CD14-positive monocyte (primary cell): ENCODE measurements at regions not wholly inside any gene's neighbourhood (a gene's known extent, or its start where the extent isn't known, plus 50 kb on each side); places are given as distances from the start of the nearest gene placed in this dataset.

Source experiments
- DNase-seq, 3 donors: peaks; one replicate each; pipeline ENCODE4 v3.0.0-alpha.2; 2011 to 2022
- H2AFZ ChIP-seq: 2 replicates; pipeline ENCODE4 v1.6.0; 2012; ENCODE audit warnings: mild to moderate bottlenecking, low read depth, low read length, inconsistent platforms; ENCODE audit not compliant: insufficient read depth, poor library complexity, severe bottlenecking
- H3K27ac ChIP-seq, 2 donors: 1 replicate in 1 of 2; 2 replicates in 1 of 2; pipeline ENCODE4 v1.5.1; 2012 to 2013; ENCODE audit warnings: low read length in 2 of 2, control low read depth in 1 of 2, inconsistent platforms in 1 of 2, low read depth in 1 of 2, mild to moderate bottlenecking in 1 of 2
- H3K27me3 ChIP-seq, 2 donors: one replicate each; pipeline versions ENCODE4 v1.6.0 to v1.6.1; 2011 to 2013; ENCODE audit warnings: low read length in 2 of 2; ENCODE audit not compliant: control insufficient read depth in 2 of 2, insufficient read depth in 2 of 2
- H3K36me3 ChIP-seq, 2 donors: replicated peaks in 1 of 2; 1 replicate in 1 of 2; 2 replicates in 1 of 2; pipeline versions ENCODE4 v1.5.1 to v1.6.1; 2012 to 2013; ENCODE audit warnings: low read length in 2 of 2, control low read depth in 1 of 2, inconsistent platforms in 1 of 2, mild to moderate bottlenecking in 1 of 2; ENCODE audit not compliant: insufficient read depth in 2 of 2, control insufficient read depth in 1 of 2
- H3K4me1 ChIP-seq, 2 donors: 1 replicate in 1 of 2; 2 replicates in 1 of 2; pipeline versions ENCODE4 v1.5.1 to v1.6.1; 2012 to 2013; ENCODE audit warnings: low read length in 2 of 2, control low read depth in 1 of 2, inconsistent platforms in 1 of 2, mild to moderate bottlenecking in 1 of 2, moderate library complexity in 1 of 2; ENCODE audit not compliant: insufficient read depth in 2 of 2, control insufficient read depth in 1 of 2
- H3K4me2 ChIP-seq: replicated peaks from 2 replicates; pipeline ENCODE3; 2012; ENCODE audit warnings: low read length, moderate library complexity, mild to moderate bottlenecking; ENCODE audit not compliant: poor library complexity, severe bottlenecking; ENCODE audit errors: extremely low read depth
- H3K4me3 ChIP-seq, 3 experiments: fragments of 200-600 bp in 1 of 3; sonication (generic) in 1 of 3; replicated peaks in 1 of 3; 1 replicate in 2 of 3; 2 replicates in 1 of 3; pipeline ENCODE4 v1.5.1; 2011 to 2013; ENCODE audit warnings: low read length in 3 of 3, mild to moderate bottlenecking in 3 of 3, control low read depth in 2 of 3, low read depth in 2 of 3, inconsistent platforms in 1 of 3, moderate library complexity in 1 of 3
- H3K79me2 ChIP-seq: 2 replicates; pipeline ENCODE4 v1.6.0; 2012; ENCODE audit warnings: mild to moderate bottlenecking, control low read depth, inconsistent platforms, low read length, moderate library complexity; ENCODE audit not compliant: insufficient read depth
- H3K9ac ChIP-seq: 2 replicates; pipeline ENCODE4 v1.6.0; 2017; ENCODE audit warnings: low read length, mild to moderate bottlenecking; ENCODE audit not compliant: insufficient read depth, poor library complexity, severe bottlenecking
- H3K9me3 ChIP-seq, 2 donors: replicated peaks in 1 of 2; 1 replicate in 1 of 2; 2 replicates in 1 of 2; pipeline versions ENCODE4 v1.5.1 to v1.6.1; 2012 to 2013; ENCODE audit warnings: low read length in 2 of 2, control low read depth in 1 of 2; ENCODE audit not compliant: control insufficient read depth in 1 of 2, insufficient read depth in 1 of 2
- H4K20me1 ChIP-seq: 2 replicates; pipeline ENCODE4 v1.6.0; 2012; ENCODE audit warnings: mild to moderate bottlenecking, low read length, control low read depth, moderate library complexity; ENCODE audit not compliant: insufficient read depth
- H3K27ac Mint-ChIP-seq, 7 donors: one replicate each; pipeline ENCODE4 v1.8.0; 2020; ENCODE audit warnings: mild to moderate bottlenecking in 7 of 7, mixed read lengths in 7 of 7, moderate library complexity in 6 of 7, inconsistent platforms in 2 of 7
- H3K27me3 Mint-ChIP-seq, 3 donors: one replicate each; pipeline ENCODE4 v1.8.0; 2021 to 2022; ENCODE audit warnings: low read depth in 3 of 3, mild to moderate bottlenecking in 3 of 3, mixed read lengths in 3 of 3, moderate library complexity in 3 of 3, inconsistent platforms in 1 of 3
- H3K36me3 Mint-ChIP-seq, 2 donors: one replicate each; pipeline ENCODE4 v1.8.0; 2020; ENCODE audit warnings: mixed read lengths in 2 of 2, inconsistent platforms in 1 of 2, mild to moderate bottlenecking in 1 of 2
- H3K4me1 Mint-ChIP-seq: one replicate; pipeline ENCODE4 v1.8.0; 2020; ENCODE audit warnings: mild to moderate bottlenecking, mixed read lengths
- H3K4me3 Mint-ChIP-seq, 2 donors: one replicate each; pipeline ENCODE4 v1.8.0; 2020; ENCODE audit warnings: mild to moderate bottlenecking in 2 of 2, mixed read lengths in 2 of 2, moderate library complexity in 1 of 2
- H3K9me3 Mint-ChIP-seq, 7 donors: one replicate each; pipeline ENCODE4 v1.8.0; 2020 to 2022; ENCODE audit warnings: mixed read lengths in 7 of 7, mild to moderate bottlenecking in 6 of 7, moderate library complexity in 6 of 7, inconsistent platforms in 2 of 7
- CTCF ChIP-seq: fragments of 200-600 bp; IDR thresholded peaks from one replicate; pipeline ENCODE4 v1.8.0; 2022; ENCODE audit warnings: antibody characterized with exemption, mild to moderate bottlenecking
- WGBS: methylation state at CpG from one replicate; pipeline ENCODE4 v1.1.5; 2013; ENCODE audit warnings: missing lambda C conversion rate; ENCODE audit not compliant: insufficient coverage; 5-methylcytosine and 5-hydroxymethylcytosine counted together
- intact Hi-C, 2 donors: fragments of 100-400 bp; cut with micrococcal nuclease; formaldehyde crosslinking; loops; one replicate each; pipeline versions ENCODE4 v1.15.0 to v1.15.1; 2023

- Mint-ChIP-seq H3K4me1 (peaks cover 5% of the 10 kb centered on the region), H3K4me3 (no peak overlapping the region), H3K9me3 (peaks cover 0 to 2% (median 0%) of the 10 kb centered on the region in 7 donors), H3K36me3 (no peaks in the 10 kb centered on the region), H3K27me3 (peaks cover 0 to 2% (median 0%) of the 10 kb centered on the region in 3 donors), H3K27ac (peak overlapping the region in 1 of 7 donors; percentile 21)
- Histone ChIP-seq H3K4me1 (no peaks in the 10 kb centered on the region), H3K27ac (no peak overlapping the region), H3K36me3 (no peaks in the 10 kb centered on the region), H3K79me2 (no peaks in the 10 kb centered on the region), H4K20me1 (no peaks in the 10 kb centered on the region), H3K9ac (no peak overlapping the region), H3K4me2 (no peak overlapping the region), H3K27me3 (no peaks in the 10 kb centered on the region), H3K4me3 (no peak overlapping the region), H3K9me3 (no peaks in the 10 kb centered on the region), H2AFZ (no peak overlapping the region)
- no peak for TF ChIP-seq CTCF
- intact Hi-C loops, result no loop called here
- WGBS, result 97% methylated on average over 3 of the region's 3 CpGs
- no peak for DNase-seq
Measured at GRCh38 chr2:16495509-16496208, 170.0 kb downstream of the CYRIA start.

GRCh38 chr2:16494836-16495508, 170.7 kb downstream of the CYRIA start:
- Histone ChIP-seq H3K9me3 (no peaks in the 10 kb centered on the region), H3K4me2 (no peak overlapping the region), H3K4me3 (no peak overlapping the region), H3K4me1 (no peaks in the 10 kb centered on the region), H2AFZ (no peak overlapping the region), H3K27ac (no peak overlapping the region), H3K36me3 (no peaks in the 10 kb centered on the region), H3K27me3 (no peaks in the 10 kb centered on the region), H4K20me1 (no peaks in the 10 kb centered on the region), H3K9ac (no peak overlapping the region), H3K79me2 (no peaks in the 10 kb centered on the region)
- Mint-ChIP-seq H3K36me3 (no peaks in the 10 kb centered on the region), H3K4me3 (no peak overlapping the region), H3K27ac (peak overlapping the region in 2 of 7 donors; percentile 64 to 70), H3K27me3 (peaks cover 0 to 3% (median 0%) of the 10 kb centered on the region in 3 donors), H3K4me1 (peaks cover 5% of the 10 kb centered on the region), H3K9me3 (peaks cover 0 to 2% (median 0%) of the 10 kb centered on the region in 7 donors)
- no peak for TF ChIP-seq CTCF
- WGBS, result 18% methylated on average over 3 of the region's 5 CpGs
- DNase-seq, result no peak
- intact Hi-C loops, result no loop called here
